ENCODE measurements at regions not wholly inside any gene's neighbourhood (a gene's known extent, or its start where the extent isn't known, plus 50 kb on each side); places are given as distances from the start of the nearest gene placed in this dataset.

GRCh38 chr3:168579010-168579409 lies 483.3 kb upstream of the GOLIM4 start:
- no peak for DNase-seq
- H3K4me1 Mint-ChIP-seq (ENCODE audit: low read depth): no peaks in the 10 kb centered on the region
- no peaks in the 10 kb centered on the region for H3K36me3 Mint-ChIP-seq (ENCODE audit: low read depth)
- H3K9me3 Mint-ChIP-seq: peaks cover 17% of the 10 kb centered on the region
- no peak overlapping the region for H3K27ac Mint-ChIP-seq
- H3K4me3 Mint-ChIP-seq: no peak overlapping the region
- no peaks in the 10 kb centered on the region for H3K27me3 Mint-ChIP-seq (ENCODE audit: insufficient read depth)
- no peak for TF ChIP-seq CTCF (IDR thresholded peaks at IDR 0.05)

GRCh38 chr3:168575750-168576149 lies 480.0 kb upstream of the GOLIM4 start:
- Mint-ChIP-seq H3K27me3 (ENCODE audit: insufficient read depth) (no peaks in the 10 kb centered on the region), H3K9me3 (peaks cover 15% of the 10 kb centered on the region), H3K4me3 (no peak overlapping the region), H3K36me3 (ENCODE audit: low read depth) (no peaks in the 10 kb centered on the region), H3K4me1 (ENCODE audit: low read depth) (no peaks in the 10 kb centered on the region), H3K27ac (no peak overlapping the region)
- TF ChIP-seq CTCF (IDR thresholded peaks at IDR 0.05): no peak
- DNase-seq: no peak

GRCh38 chr3:168574455-168575158 lies 478.9 kb upstream of the GOLIM4 start:
- Mint-ChIP-seq H3K36me3 (ENCODE audit: low read depth) (no peaks in the 10 kb centered on the region), H3K9me3 (peaks cover 17% of the 10 kb centered on the region), H3K4me3 (no peak overlapping the region), H3K27ac (no peak overlapping the region), H3K4me1 (ENCODE audit: low read depth) (no peaks in the 10 kb centered on the region), H3K27me3 (ENCODE audit: insufficient read depth) (no peaks in the 10 kb centered on the region)
- DNase-seq: no peak
- TF ChIP-seq CTCF (IDR thresholded peaks at IDR 0.05): no peak

GRCh38 chr3:168570404-168571155 lies 474.9 kb upstream of the GOLIM4 start:
- TF ChIP-seq CTCF (IDR thresholded peaks at IDR 0.05): no peak
- Mint-ChIP-seq H3K9me3 (peaks cover 16% of the 10 kb centered on the region), H3K4me3 (no peak overlapping the region), H3K36me3 (ENCODE audit: low read depth) (no peaks in the 10 kb centered on the region), H3K4me1 (ENCODE audit: low read depth) (no peaks in the 10 kb centered on the region), H3K27ac (no peak overlapping the region), H3K27me3 (ENCODE audit: insufficient read depth) (peaks cover 2% of the 10 kb centered on the region; the same call in 1 of the 2 replicates)
- DNase-seq: no peak

- peaks cover 14% of the 10 kb centered on the region for H3K9me3 Mint-ChIP-seq
- no peak for TF ChIP-seq CTCF (IDR thresholded peaks at IDR 0.05)
- no peak for DNase-seq
- H3K27ac Mint-ChIP-seq: no peak overlapping the region
- no peak overlapping the region for H3K4me3 Mint-ChIP-seq
- no peaks in the 10 kb centered on the region for H3K36me3 Mint-ChIP-seq (ENCODE audit: low read depth)
- H3K27me3 Mint-ChIP-seq (ENCODE audit: insufficient read depth): no peaks in the 10 kb centered on the region
- no peaks in the 10 kb centered on the region for H3K4me1 Mint-ChIP-seq (ENCODE audit: low read depth)
These were observed 463.1 kb upstream of the GOLIM4 start for GRCh38 chr3:168558728-168559411.
